ENCODE measurements at regions not wholly inside any gene's neighbourhood (a gene's known extent, or its start where the extent isn't known, plus 50 kb on each side); places are given as distances from the start of the nearest gene placed in this dataset.

DNA sequence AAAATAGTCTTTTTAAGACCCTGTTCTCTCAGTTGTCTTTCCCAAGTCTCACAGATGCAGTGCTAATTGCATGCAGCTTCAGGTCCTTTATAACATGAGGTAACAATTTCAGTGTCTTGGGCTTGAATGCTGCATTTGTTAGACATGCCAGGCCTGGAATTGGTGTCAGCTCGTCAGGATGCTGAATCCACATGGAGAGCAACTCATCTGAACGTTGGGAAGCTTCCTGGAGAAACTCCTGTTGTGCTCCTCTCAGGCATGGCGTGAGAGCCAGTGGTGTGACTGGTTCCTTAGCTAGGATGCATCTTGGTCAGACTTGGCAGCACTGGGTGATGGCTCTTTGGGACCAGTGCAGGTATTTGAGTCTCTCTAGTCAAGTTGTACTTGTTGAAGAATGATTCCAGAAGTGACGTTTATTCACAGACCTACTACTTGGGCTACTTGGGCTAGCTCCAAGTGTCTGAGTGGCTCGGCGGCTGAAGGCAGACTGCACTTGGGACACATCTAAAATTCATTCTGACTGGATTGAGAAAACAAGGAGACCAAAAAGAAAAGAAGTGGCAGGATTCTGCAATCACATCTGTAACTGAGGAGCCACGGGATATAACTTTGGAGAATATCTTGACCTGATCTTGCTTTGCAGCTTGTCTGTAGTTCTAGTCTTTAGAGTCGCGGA is 134.8 kb upstream of the ARHGAP5 start:
- peaks cover 0 to 19% (median 10%) of the 10 kb centered on the region in 6 donors for H3K4me1 ChIP-seq
- no peak overlapping the region for H3K4me3 ChIP-seq
- TF ChIP-seq POLR2AphosphoS5 (IDR thresholded peaks at IDR 0.05) (no peak), POLR2A (IDR thresholded peaks at IDR 0.05) (no peak)
- TF ChIP-seq, protein P1, sequence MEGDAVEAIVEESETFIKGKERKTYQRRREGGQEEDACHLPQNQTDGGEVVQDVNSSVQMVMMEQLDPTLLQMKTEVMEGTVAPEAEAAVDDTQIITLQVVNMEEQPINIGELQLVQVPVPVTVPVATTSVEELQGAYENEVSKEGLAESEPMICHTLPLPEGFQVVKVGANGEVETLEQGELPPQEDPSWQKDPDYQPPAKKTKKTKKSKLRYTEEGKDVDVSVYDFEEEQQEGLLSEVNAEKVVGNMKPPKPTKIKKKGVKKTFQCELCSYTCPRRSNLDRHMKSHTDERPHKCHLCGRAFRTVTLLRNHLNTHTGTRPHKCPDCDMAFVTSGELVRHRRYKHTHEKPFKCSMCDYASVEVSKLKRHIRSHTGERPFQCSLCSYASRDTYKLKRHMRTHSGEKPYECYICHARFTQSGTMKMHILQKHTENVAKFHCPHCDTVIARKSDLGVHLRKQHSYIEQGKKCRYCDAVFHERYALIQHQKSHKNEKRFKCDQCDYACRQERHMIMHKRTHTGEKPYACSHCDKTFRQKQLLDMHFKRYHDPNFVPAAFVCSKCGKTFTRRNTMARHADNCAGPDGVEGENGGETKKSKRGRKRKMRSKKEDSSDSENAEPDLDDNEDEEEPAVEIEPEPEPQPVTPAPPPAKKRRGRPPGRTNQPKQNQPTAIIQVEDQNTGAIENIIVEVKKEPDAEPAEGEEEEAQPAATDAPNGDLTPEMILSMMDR (IDR thresholded peaks at IDR 0.05 in 8 of 11, conservative IDR thresholded peaks at IDR 0.05 in 3 of 11): no peak
- WGBS, 5 donors: 80 to 84% (median 81%) methylated on average over 9 of the region's 9 CpGs
- no peaks in the 10 kb centered on the region for H3K9me3 ChIP-seq
- H3K27me3 ChIP-seq (replicated peaks in 1 of 7): no peaks in the 10 kb centered on the region
- no peak for DNase-seq
- no peak overlapping the region for H3K27ac ChIP-seq
- intact Hi-C loops (cut with DNase I; ENCODE audit: low total_unique reads): no loop called here
- no peaks in the 10 kb centered on the region for H3K36me3 ChIP-seq

DNA sequence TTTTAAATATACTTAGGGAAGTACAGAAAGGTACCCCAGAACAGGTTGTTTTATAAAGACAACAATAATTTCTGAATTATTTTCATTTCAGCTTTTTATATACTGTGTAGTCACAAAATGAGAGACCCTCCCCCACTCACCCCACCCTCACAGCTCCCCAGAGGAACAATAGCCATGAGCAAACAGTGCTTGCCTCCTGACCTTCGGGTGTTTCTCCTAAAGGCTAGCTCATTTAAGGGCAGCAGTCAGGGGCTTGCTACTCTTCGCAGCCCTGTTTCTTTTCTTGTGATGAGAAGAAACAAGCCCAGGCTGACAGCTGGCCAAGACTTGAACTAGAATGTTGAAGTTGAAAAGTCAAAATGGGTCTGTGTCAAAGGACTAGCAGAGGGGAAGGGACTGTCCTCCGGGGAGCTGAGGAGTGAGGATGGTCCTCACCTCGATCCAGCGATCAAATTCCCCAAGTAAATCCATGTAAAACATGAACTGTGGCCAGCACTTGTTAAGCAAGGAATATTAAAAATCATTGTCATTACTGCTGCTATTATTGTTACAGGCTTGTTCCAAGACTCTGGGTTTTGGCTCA is 133.8 kb upstream of the ARHGAP5 start:
- 90 to 93% (median 92%) methylated on average over 5 of the region's 5 CpGs for WGBS, 5 donors
- Histone ChIP-seq H3K4me3 (no peak overlapping the region), H3K9me3 (no peaks in the 10 kb centered on the region), H3K36me3 (no peaks in the 10 kb centered on the region), H3K27ac (no peak overlapping the region), H3K27me3 (replicated peaks in 1 of 7) (no peaks in the 10 kb centered on the region), H3K4me1 (peaks cover 0 to 12% (median 7%) of the 10 kb centered on the region in 6 donors)
- no peak for DNase-seq
- intact Hi-C loops (cut with DNase I; ENCODE audit: low total_unique reads): no loop called here
- no peak for TF ChIP-seq POLR2AphosphoS5 (IDR thresholded peaks at IDR 0.05)
- TF ChIP-seq POLR2A (IDR thresholded peaks at IDR 0.05): no peak
- TF ChIP-seq, protein P1 (IDR thresholded peaks at IDR 0.05 in 8 of 11, conservative IDR thresholded peaks at IDR 0.05 in 3 of 11): no peak

DNA sequence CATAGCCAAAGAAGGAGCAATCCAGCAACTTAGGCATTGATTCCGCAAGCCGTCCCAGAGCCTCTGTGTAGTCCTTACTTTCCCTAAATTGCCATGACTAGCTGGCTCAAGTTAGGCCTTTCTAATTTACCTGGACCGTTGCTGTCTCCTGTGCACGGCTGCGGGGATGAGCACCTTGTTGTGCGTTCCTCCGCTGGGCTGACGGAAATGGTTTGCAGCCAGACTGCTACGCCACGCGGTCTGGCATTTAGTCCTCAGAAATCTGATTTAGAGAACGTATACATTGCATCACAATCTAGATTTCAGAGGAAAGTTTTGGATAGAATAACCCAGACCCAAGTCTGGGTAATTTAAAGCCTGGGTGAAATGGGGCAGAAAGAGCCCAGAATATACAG is 133.2 kb upstream of the ARHGAP5 start:
- H3K27ac ChIP-seq: peak overlapping the region in 1 of 8 donors; percentile 65
- peaks cover 0 to 12% (median 7%) of the 10 kb centered on the region in 6 donors for H3K4me1 ChIP-seq
- WGBS, 5 donors: 93 to 97% (median 96%) methylated on average over 12 of the region's 12 CpGs
- no peaks in the 10 kb centered on the region for H3K27me3 ChIP-seq (replicated peaks in 1 of 7)
- DNase-seq: no peak
- no peaks in the 10 kb centered on the region for H3K36me3 ChIP-seq
- TF ChIP-seq POLR2A (IDR thresholded peaks at IDR 0.05) (no peak), POLR2AphosphoS5 (IDR thresholded peaks at IDR 0.05) (no peak)
- TF ChIP-seq, protein P1 (IDR thresholded peaks at IDR 0.05 in 8 of 11, conservative IDR thresholded peaks at IDR 0.05 in 3 of 11): no peak
- no peaks in the 10 kb centered on the region for H3K9me3 ChIP-seq
- intact Hi-C loops (cut with DNase I; ENCODE audit: low total_unique reads): no loop called here
- no peak overlapping the region for H3K4me3 ChIP-seq

DNA sequence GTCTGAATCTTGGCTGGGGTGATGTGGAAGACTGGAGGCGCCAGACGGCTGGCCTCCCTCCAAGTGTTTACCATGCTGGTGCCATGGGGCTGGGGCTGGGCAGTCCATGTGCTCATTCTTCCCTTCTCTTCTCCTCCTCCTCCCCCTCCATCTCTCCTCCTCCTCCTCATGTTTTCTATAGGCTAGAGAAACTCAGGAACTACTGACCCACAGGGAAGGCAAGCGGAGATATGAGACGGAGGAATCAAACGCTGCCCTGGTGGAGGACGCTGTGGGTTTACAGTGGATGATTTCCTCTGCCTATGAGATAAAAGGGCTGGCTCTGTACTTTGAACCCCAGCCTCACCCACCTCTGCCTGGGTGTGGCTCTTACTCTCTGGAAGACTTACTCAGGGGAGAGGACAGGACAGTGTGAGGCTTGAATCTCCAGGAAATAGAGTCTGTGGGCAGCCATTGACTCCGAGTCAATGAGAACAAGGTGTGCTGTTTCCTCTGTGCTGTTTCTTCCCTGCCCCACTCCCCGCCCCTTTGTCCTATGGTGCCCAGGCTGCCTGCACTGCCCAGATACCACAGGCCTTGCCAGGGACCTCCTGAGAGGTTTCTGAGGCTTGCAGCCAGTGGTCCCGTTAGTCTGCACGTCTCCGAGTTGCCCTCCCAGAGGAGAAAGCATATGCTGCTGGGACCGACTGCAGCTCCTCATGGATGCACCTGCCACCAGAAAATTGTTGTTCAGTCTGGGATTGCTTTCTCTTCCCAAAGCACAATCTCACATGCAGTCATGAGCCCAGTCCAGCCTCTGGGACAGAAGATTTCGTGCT is 132.6 kb upstream of the ARHGAP5 start:
- H3K27ac ChIP-seq: peak overlapping the region in 3 of 8 donors; percentile 6 to 65 (median 26)
- 50 to 89% (median 60%) methylated on average over 11 to 13 of the region's 13 CpGs for WGBS, 5 donors

More for the DNA sequence above, 132.6 kb upstream of the ARHGAP5 start:
- no peak for TF ChIP-seq POLR2A (IDR thresholded peaks at IDR 0.05)
- TF ChIP-seq, protein P1 (IDR thresholded peaks at IDR 0.05 in 8 of 11, conservative IDR thresholded peaks at IDR 0.05 in 3 of 11): no peak
- no peak for TF ChIP-seq POLR2AphosphoS5 (IDR thresholded peaks at IDR 0.05)
- Histone ChIP-seq H3K4me3 (peak overlapping the region in 1 of 8 donors; percentile 46), H3K9me3 (no peaks in the 10 kb centered on the region), H3K4me1 (peaks cover 0 to 12% (median 7%) of the 10 kb centered on the region in 6 donors), H3K36me3 (no peaks in the 10 kb centered on the region), H3K27me3 (replicated peaks in 1 of 7) (no peaks in the 10 kb centered on the region)
- intact Hi-C loops (cut with DNase I; ENCODE audit: low total_unique reads): no loop called here
- DNase-seq: no peak
